ENCODE measurements at regions not wholly inside any gene's neighbourhood (a gene's known extent, or its start where the extent isn't known, plus 50 kb on each side); places are given as distances from the start of the nearest gene placed in this dataset.

DNA sequence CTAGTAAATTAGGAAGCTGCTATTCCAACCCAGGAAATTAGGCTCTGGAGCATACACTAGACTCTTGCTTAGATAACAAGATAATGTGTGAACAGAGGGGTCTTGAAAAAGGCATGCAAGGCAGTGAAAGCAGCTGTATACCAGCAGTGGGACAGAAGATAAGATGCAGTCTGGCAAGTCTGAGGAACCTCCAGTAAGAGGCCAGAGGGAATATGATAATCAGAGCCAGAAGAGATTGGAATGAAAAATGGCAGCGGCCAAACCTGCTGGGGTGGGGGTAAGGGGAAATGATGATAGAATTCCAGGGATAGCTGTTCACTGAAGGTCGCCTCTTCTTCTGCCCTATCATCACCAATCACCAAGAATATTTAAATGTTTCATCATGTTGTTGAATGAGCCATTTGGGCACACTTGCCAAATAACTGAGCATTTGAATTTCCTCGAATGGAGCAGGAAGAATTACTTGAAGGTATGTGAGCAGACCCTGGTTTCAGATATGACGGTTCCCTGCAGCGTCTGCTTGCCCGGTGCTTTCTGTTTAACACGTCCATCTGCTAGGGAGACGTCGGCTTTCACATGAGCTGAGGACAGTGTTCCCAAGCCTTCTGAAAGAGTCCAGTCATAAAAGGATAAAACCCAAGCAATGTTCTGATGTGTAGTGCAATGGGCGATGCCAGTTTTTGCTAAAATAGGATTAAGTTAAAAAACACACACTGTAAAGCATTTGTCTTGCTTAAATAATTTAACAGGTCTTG, 173.3 kb downstream of the RWDD3 start:
- Histone ChIP-seq H3K36me3 (ENCODE audit: control insufficient read depth in 2 of 2, insufficient read depth in 1 of 2, low read length in 2 of 2) (no peaks in the 10 kb centered on the region), H3K27ac (ENCODE audit: extremely low read depth, low read depth, low read length) (no peak overlapping the region), H3K4me3 (ENCODE audit: low read depth, low read length) (no peak overlapping the region), H3K9me3 (ENCODE audit: control insufficient read depth, insufficient read depth, low read depth, low read length) (no peaks in the 10 kb centered on the region), H3K4me1 (ENCODE audit: control insufficient read depth, insufficient read depth, low read length) (no peaks in the 10 kb centered on the region)
- TF ChIP-seq ZNF37A (tag by site-specific recombination; IDR thresholded peaks at IDR 0.05) (no peak), RBAK (tag by site-specific recombination; IDR thresholded peaks at IDR 0.05) (no peak), HOXC10 (CRISPR knock-in tag; IDR thresholded peaks at IDR 0.05) (no peak), PRDM6 (tag by site-specific recombination; IDR thresholded peaks at IDR 0.05) (no peak), ZNF785 (tag by site-specific recombination; IDR thresholded peaks at IDR 0.05) (no peak), ZNF433 (tag by site-specific recombination; IDR thresholded peaks at IDR 0.05; ENCODE audit: low read depth) (no peak)
- TF ChIP-seq, protein P1, sequence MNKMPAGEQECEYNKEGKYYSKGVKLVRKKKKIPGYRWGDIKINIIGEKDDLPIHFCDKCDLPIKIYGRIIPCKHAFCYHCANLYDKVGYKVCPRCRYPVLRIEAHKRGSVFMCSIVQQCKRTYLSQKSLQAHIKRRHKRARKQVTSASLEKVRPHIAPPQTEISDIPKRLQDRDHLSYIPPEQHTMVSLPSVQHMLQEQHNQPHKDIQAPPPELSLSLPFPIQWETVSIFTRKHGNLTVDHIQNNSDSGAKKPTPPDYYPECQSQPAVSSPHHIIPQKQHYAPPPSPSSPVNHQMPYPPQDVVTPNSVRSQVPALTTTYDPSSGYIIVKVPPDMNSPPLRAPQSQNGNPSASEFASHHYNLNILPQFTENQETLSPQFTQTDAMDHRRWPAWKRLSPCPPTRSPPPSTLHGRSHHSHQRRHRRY (tag by site-specific recombination; IDR thresholded peaks at IDR 0.05), result no peak
- POLR2A ChIA-PET, result no interaction called here
- CTCF ChIA-PET, result no interaction called here

- H3K36me3 ChIP-seq (ENCODE audit: control insufficient read depth in 2 of 2, insufficient read depth in 1 of 2, low read length in 2 of 2), result no peaks in the 10 kb centered on the region
- no peak overlapping the region for H3K4me3 ChIP-seq (ENCODE audit: low read depth, low read length)
- no peaks in the 10 kb centered on the region for H3K4me1 ChIP-seq (ENCODE audit: control insufficient read depth, insufficient read depth, low read length)
- ChIA-PET CTCF (no interaction called here), POLR2A (no interaction called here)
- H3K9me3 ChIP-seq (ENCODE audit: control insufficient read depth, insufficient read depth, low read depth, low read length), result no peaks in the 10 kb centered on the region
- TF ChIP-seq ZNF140 (tag by site-specific recombination; IDR thresholded peaks at IDR 0.05) (no peak), REPIN1 (tag by site-specific recombination; IDR thresholded peaks at IDR 0.05; ENCODE audit: low read depth) (no peak), ZSCAN23 (tag by site-specific recombination; IDR thresholded peaks at IDR 0.05) (no peak), ZNF701 (tag by site-specific recombination; IDR thresholded peaks at IDR 0.05) (no peak), ZNF514 (tag by site-specific recombination; IDR thresholded peaks at IDR 0.05) (no peak), ZNF274 (IDR thresholded peaks at IDR 0.05; ENCODE audit: low read length) (no peak), ZNF274 (tag by site-specific recombination; IDR thresholded peaks at IDR 0.05; ENCODE audit: borderline replicate concordance) (no peak)
- TF ChIP-seq, protein P2, sequence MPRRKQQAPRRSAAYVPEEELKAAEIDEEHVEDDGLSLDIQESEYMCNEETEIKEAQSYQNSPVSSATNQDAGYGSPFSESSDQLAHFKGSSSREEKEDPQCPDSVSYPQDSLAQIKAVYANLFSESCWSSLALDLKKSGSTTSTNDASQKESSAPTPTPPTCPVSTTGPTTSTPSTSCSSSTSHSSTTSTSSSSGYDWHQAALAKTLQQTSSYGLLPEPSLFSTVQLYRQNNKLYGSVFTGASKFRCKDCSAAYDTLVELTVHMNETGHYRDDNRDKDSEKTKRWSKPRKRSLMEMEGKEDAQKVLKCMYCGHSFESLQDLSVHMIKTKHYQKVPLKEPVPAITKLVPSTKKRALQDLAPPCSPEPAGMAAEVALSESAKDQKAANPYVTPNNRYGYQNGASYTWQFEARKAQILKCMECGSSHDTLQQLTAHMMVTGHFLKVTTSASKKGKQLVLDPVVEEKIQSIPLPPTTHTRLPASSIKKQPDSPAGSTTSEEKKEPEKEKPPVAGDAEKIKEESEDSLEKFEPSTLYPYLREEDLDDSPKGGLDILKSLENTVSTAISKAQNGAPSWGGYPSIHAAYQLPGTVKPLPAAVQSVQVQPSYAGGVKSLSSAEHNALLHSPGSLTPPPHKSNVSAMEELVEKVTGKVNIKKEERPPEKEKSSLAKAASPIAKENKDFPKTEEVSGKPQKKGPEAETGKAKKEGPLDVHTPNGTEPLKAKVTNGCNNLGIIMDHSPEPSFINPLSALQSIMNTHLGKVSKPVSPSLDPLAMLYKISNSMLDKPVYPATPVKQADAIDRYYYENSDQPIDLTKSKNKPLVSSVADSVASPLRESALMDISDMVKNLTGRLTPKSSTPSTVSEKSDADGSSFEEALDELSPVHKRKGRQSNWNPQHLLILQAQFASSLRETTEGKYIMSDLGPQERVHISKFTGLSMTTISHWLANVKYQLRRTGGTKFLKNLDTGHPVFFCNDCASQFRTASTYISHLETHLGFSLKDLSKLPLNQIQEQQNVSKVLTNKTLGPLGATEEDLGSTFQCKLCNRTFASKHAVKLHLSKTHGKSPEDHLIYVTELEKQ (tag by site-specific recombination; IDR thresholded peaks at IDR 0.05; ENCODE audit: borderline replicate concordance), result no peak
- H3K27ac ChIP-seq (ENCODE audit: extremely low read depth, low read depth, low read length), result no peak overlapping the region
These were observed 173.9 kb downstream of the RWDD3 start for GRCh38 chr1:95407886-95408291.

DNA sequence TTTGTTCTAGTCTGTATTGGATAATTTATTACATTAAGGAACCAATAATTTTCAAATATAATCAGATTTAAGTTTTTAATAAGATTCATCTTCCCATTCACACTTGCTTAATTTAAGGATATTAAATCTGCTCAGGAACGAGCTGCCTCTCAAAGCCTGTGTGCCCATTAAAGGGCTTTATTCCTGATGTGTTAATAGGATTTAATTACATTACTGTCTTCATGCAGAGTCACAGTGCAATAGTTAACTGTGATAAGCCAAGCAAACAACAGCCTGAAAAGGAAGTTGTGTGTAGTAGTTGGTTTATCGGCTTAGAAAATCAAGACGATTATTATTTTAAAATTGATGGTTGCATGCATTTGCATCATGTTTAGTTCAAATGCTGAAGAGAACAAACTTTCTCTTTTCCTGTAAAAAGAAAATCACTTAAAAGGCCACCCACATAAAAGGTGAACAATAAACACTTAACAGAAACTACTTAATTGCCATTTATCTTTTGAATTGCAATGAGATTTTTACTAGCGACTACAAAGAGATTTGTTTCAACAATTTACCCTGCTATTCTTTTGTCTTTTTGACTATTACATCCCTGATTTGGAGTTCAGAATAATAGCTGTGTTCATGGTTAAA, 174.6 kb downstream of the RWDD3 start:
- Histone ChIP-seq H3K4me1 (ENCODE audit: control insufficient read depth, insufficient read depth, low read length) (no peaks in the 10 kb centered on the region), H3K4me3 (ENCODE audit: low read depth, low read length) (no peak overlapping the region), H3K36me3 (ENCODE audit: control insufficient read depth in 2 of 2, insufficient read depth in 1 of 2, low read length in 2 of 2) (no peaks in the 10 kb centered on the region), H3K9me3 (ENCODE audit: control insufficient read depth, insufficient read depth, low read depth, low read length) (no peaks in the 10 kb centered on the region), H3K27ac (ENCODE audit: extremely low read depth, low read depth, low read length) (no peak overlapping the region)
- CTCF ChIA-PET, result no interaction called here
- POLR2A ChIA-PET, result no interaction called here
- TF ChIP-seq ZNF175 (tag by site-specific recombination; IDR thresholded peaks at IDR 0.05) (no peak), BCL6B (tag by site-specific recombination; IDR thresholded peaks at IDR 0.05) (no peak), KLF9 (tag by site-specific recombination; IDR thresholded peaks at IDR 0.05; ENCODE audit: low read depth) (no peak), ZNF629 (tag by site-specific recombination; IDR thresholded peaks at IDR 0.05) (no peak), ZNF23 (tag by site-specific recombination; IDR thresholded peaks at IDR 0.05; ENCODE audit: borderline replicate concordance) (no peak)
- TF ChIP-seq, protein P2 (tag by site-specific recombination; IDR thresholded peaks at IDR 0.05; ENCODE audit: borderline replicate concordance), result no peak

Measured in HEK293 (cell line).